Liver (tissue), 3 donors: ENCODE measurements at regions not wholly inside any gene's neighbourhood (a gene's known extent, or its start where the extent isn't known, plus 50 kb on each side); places are given as distances from the start of the nearest gene placed in this dataset.
"Not testable (repeated sequence)": the region's sequence is repeated elsewhere in the genome, so short reads cannot be mapped to it uniquely, and the experiment has no call there.

Source experiments
- CTCF ChIP-seq: fragments of 150-350 bp; IDR thresholded peaks from 2 replicates; pipeline ENCODE4 v1.5.1; 2017; ENCODE audit warnings: improper control_type of control experiment, low read depth, low read length; ENCODE audit not compliant: missing input control
- MAX ChIP-seq: IDR thresholded peaks from 2 replicates; pipeline ENCODE4 v1.6.1; 2016; ENCODE audit warnings: antibody characterized with exemption
- RAD21 ChIP-seq, 2 donors: IDR thresholded peaks; 2 replicates each; pipeline ENCODE4 v1.6.1; 2016; ENCODE audit warnings: antibody characterized with exemption in 2 of 2, mild to moderate bottlenecking in 2 of 2
- donor health status: healthy.
- donor health status: healthy.

- not testable (repeated sequence) for TF ChIP-seq CTCF; RAD21 (IDR thresholded peaks at IDR 0.05); MAX
Measured at GRCh38 chr9:117642571-117643287, 61.5 kb upstream of the TLR4 start.
